ENCODE measurements at regions not wholly inside any gene's neighbourhood (a gene's known extent, or its start where the extent isn't known, plus 50 kb on each side); places are given as distances from the start of the nearest gene placed in this dataset.

- Histone ChIP-seq H3K9me3 (no peaks in the 10 kb centered on the region), H3K4me1 (no peaks in the 10 kb centered on the region), H3K4me3 (no peak overlapping the region), H3K36me3 (ENCODE audit: insufficient read depth in 1 of 2, low read depth in 1 of 2) (no peaks in the 10 kb centered on the region), H3K27ac (no peak overlapping the region), H3K27me3 (ENCODE audit: insufficient read depth in 3 of 3, low read length in 2 of 3) (no peaks in the 10 kb centered on the region)
- no peak for TF ChIP-seq CTCF (IDR thresholded peaks at IDR 0.05)
- DNase-seq (no peak), ATAC-seq (no peak)
- intact Hi-C loops (cut with DNase I): no loop called here
- WGBS, 3 donors: 67 to 77% (median 76%) methylated on average over 2 of the region's 2 CpGs
Measured at GRCh38 chr11:28863422-28863821, 755.2 kb downstream of the METTL15 start.

GRCh38 chr11:28860893-28861292 is 752.7 kb downstream of the METTL15 start:
- ATAC-seq (no peak), DNase-seq (no peak)
- WGBS, 3 donors: 18 to 26% (median 26%) methylated on average over 2 of the region's 2 CpGs
- H3K4me3 ChIP-seq: no peak overlapping the region
- no peaks in the 10 kb centered on the region for H3K36me3 ChIP-seq (ENCODE audit: insufficient read depth in 1 of 2, low read depth in 1 of 2)
- H3K9me3 ChIP-seq: no peaks in the 10 kb centered on the region
- H3K27ac ChIP-seq: no peak overlapping the region
- H3K4me1 ChIP-seq: no peaks in the 10 kb centered on the region
- H3K27me3 ChIP-seq (ENCODE audit: insufficient read depth in 3 of 3, low read length in 2 of 3): no peaks in the 10 kb centered on the region
- intact Hi-C loops (cut with DNase I): no loop called here
- TF ChIP-seq CTCF (IDR thresholded peaks at IDR 0.05): no peak

- no peaks in the 10 kb centered on the region for H3K9me3 ChIP-seq
- H3K4me1 ChIP-seq: no peaks in the 10 kb centered on the region
- intact Hi-C loops (cut with DNase I): no loop called here
- TF ChIP-seq CTCF (IDR thresholded peaks at IDR 0.05): no peak
- H3K4me3 ChIP-seq: no peak overlapping the region
- H3K27me3 ChIP-seq (ENCODE audit: insufficient read depth in 3 of 3, low read length in 2 of 3): no peaks in the 10 kb centered on the region
- ATAC-seq: no peak
- no peak for DNase-seq
- H3K27ac ChIP-seq: no peak overlapping the region
- 29 to 44% (median 43%) methylated on average over 2 of the region's 2 CpGs for WGBS, 3 donors
- H3K36me3 ChIP-seq (ENCODE audit: insufficient read depth in 1 of 2, low read depth in 1 of 2): no peaks in the 10 kb centered on the region
Measured at GRCh38 chr11:28858076-28858475, 749.9 kb downstream of the METTL15 start.

GRCh38 chr11:28849053-28849452 is 740.9 kb downstream of the METTL15 start:
- Histone ChIP-seq H3K27me3 (ENCODE audit: insufficient read depth in 3 of 3, low read length in 2 of 3) (no peaks in the 10 kb centered on the region), H3K36me3 (ENCODE audit: insufficient read depth in 1 of 2, low read depth in 1 of 2) (no peaks in the 10 kb centered on the region), H3K9me3 (no peaks in the 10 kb centered on the region), H3K4me1 (no peaks in the 10 kb centered on the region), H3K4me3 (no peak overlapping the region), H3K27ac (no peak overlapping the region)
- intact Hi-C loops (cut with DNase I): no loop called here
- DNase-seq (no peak), ATAC-seq (no peak)
- TF ChIP-seq CTCF (IDR thresholded peaks at IDR 0.05): no peak

GRCh38 chr11:28842716-28843115 is 734.5 kb downstream of the METTL15 start:
- ATAC-seq: no peak
- H3K27me3 ChIP-seq (ENCODE audit: insufficient read depth in 3 of 3, low read length in 2 of 3): no peaks in the 10 kb centered on the region
- no peaks in the 10 kb centered on the region for H3K36me3 ChIP-seq (ENCODE audit: insufficient read depth in 1 of 2, low read depth in 1 of 2)
- no peak overlapping the region for H3K27ac ChIP-seq
- no peak for TF ChIP-seq CTCF (IDR thresholded peaks at IDR 0.05)
- intact Hi-C loops (cut with DNase I): no loop called here
- 50 to 69% (median 61%) methylated on average over 1 of the region's 1 CpG for whole genome bisulfite sequencing, 3 donors
- H3K9me3 ChIP-seq: no peaks in the 10 kb centered on the region
- DNase-seq: no peak
- no peak overlapping the region for H3K4me3 ChIP-seq
- no peaks in the 10 kb centered on the region for H3K4me1 ChIP-seq

Measured in psoas muscle (tissue), 7 donors.